ENCODE measurements at regions not wholly inside any gene's neighbourhood (a gene's known extent, or its start where the extent isn't known, plus 50 kb on each side); places are given as distances from the start of the nearest gene placed in this dataset.

DNA sequence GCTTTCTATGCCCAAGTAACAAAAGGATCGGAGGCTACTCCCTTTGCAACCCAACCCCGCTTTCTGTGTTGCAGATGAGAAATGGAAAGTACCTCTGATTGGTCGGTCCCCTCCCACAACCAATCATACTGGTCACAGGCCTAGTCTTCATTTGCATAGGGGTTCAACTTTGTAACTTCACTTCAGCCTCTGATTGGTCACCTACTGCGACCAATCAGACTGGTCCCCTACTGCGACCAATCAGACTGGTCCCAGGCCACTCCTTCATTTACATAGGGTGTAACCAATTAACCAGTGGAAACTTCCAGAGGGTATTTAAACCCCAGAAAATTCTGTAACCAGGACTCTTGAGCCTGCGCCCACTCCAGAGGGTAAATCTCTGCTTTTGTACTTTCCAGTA lies 906.4 kb upstream of the TMEM132C start:
- no peak for TF ChIP-seq GATA2 (IDR thresholded peaks at IDR 0.05; ENCODE audit: low read depth, low read length)
- no peak for TF ChIP-seq GATA3 (IDR thresholded peaks at IDR 0.05; ENCODE audit: low read depth, low read length)

Measured in SH-SY5Y (cell line).